Progenitor cell of endocrine pancreas (in vitro differentiated cells): ENCODE measurements at regions not wholly inside any gene's neighbourhood (a gene's known extent, or its start where the extent isn't known, plus 50 kb on each side); places are given as distances from the start of the nearest gene placed in this dataset.

ENCODE experiments used
- DNase-seq: peaks from one replicate; pipeline ENCODE4 v3.0.0; 2021; ENCODE audit warnings: low spot score; ENCODE audit not compliant: unreplicated experiment
- H3K27ac Mint-ChIP-seq: 2 replicates; pipeline ENCODE4 v1.8.0; 2021; ENCODE audit warnings: mild to moderate bottlenecking, moderate library complexity, mixed read lengths
- H3K27me3 Mint-ChIP-seq: 2 replicates; pipeline ENCODE4 v1.8.0; 2021; ENCODE audit warnings: mixed read lengths
- H3K36me3 Mint-ChIP-seq: 2 replicates; pipeline ENCODE4 v1.8.0; 2022; ENCODE audit warnings: mixed read lengths; ENCODE audit not compliant: insufficient read depth
- H3K4me1 Mint-ChIP-seq: 2 replicates; pipeline ENCODE4 v1.8.0; 2021; ENCODE audit warnings: low read depth, mixed read lengths
- H3K4me3 Mint-ChIP-seq: 2 replicates; pipeline ENCODE4 v1.8.0; 2021; ENCODE audit warnings: low read depth, mild to moderate bottlenecking, moderate library complexity, mixed read lengths
- H3K9me3 Mint-ChIP-seq: 2 replicates; pipeline ENCODE4 v1.8.0; 2021; ENCODE audit warnings: low read depth, mixed read lengths
- TF ChIP-seq, protein P1 (sequence below): fragments of 200-600 bp; sonication (generic); IDR thresholded peaks from one replicate; pipeline ENCODE4 v1.5.0; 2021; ENCODE audit warnings: antibody characterized with exemption, mild to moderate bottlenecking; ENCODE audit not compliant: unreplicated experiment

- Mint-ChIP-seq H3K4me1 (peaks cover 1% of the 10 kb centered on the region), H3K27ac (no peak overlapping the region), H3K36me3 (no peaks in the 10 kb centered on the region), H3K4me3 (no peak overlapping the region), H3K9me3 (no peaks in the 10 kb centered on the region), H3K27me3 (peaks cover 15% of the 10 kb centered on the region)
- no peak for DNase-seq
- TF ChIP-seq, protein P1, sequence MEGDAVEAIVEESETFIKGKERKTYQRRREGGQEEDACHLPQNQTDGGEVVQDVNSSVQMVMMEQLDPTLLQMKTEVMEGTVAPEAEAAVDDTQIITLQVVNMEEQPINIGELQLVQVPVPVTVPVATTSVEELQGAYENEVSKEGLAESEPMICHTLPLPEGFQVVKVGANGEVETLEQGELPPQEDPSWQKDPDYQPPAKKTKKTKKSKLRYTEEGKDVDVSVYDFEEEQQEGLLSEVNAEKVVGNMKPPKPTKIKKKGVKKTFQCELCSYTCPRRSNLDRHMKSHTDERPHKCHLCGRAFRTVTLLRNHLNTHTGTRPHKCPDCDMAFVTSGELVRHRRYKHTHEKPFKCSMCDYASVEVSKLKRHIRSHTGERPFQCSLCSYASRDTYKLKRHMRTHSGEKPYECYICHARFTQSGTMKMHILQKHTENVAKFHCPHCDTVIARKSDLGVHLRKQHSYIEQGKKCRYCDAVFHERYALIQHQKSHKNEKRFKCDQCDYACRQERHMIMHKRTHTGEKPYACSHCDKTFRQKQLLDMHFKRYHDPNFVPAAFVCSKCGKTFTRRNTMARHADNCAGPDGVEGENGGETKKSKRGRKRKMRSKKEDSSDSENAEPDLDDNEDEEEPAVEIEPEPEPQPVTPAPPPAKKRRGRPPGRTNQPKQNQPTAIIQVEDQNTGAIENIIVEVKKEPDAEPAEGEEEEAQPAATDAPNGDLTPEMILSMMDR = no peak
Measured at GRCh38 chr17:73998249-73998648, 205.2 kb upstream of the RPL38 start.

DNA sequence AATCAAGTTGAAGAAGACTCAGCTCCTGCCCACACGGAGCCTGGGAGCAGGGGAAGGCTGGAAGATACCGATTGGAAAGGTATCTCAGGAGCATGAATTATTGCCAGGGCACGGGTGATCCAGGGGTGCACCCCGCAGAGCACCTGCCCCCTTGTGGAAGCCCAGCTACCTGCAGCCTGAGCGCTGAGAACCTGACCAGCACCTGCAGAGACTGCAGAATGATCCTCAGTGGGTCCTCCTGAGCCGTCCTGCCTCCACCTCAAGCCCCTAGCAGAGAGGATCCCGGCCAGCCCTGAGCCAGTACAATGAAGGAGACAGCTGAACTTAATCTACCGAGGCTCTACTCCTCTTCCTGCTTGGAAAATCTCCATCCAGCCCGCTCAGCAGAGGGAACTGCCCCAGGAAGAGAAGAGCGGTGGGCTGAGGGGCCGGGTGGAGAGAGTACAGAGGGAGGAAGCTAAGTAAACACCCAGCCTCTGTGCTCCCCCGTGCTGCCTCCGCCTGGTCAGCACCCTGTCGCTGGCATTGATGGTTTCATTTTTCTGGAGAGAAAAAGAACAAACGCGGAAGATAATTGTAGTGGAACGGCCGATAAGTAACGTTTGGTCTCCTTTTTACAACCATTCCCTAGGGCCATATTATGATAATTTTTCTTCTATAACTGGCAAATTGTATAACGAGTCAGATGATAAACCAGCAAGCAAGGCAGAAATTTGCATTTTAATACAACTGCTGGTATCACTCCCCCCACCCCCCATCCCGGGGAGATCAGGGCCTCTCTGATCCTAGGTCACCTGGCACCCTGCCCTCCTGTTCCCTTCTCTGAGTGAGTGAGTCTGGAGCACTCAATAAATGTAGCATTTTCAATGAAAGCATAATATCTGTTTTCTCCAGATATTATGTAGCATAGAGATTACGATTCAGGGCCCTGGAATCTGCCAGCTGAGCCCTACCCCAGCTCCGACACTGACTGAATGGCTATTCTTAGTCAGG lies 204.5 kb upstream of the RPL38 start:
- Mint-ChIP-seq H3K4me1 (peaks cover 1% of the 10 kb centered on the region), H3K4me3 (no peak overlapping the region), H3K36me3 (no peaks in the 10 kb centered on the region), H3K27me3 (peaks cover 16% of the 10 kb centered on the region), H3K9me3 (no peaks in the 10 kb centered on the region), H3K27ac (no peak overlapping the region)
- TF ChIP-seq, protein P1 = peak; percentile 85
- DNase-seq = peak; percentile 68

GRCh38 chr17:74001145-74001544 lies 202.3 kb upstream of the RPL38 start:
- H3K36me3 Mint-ChIP-seq = no peaks in the 10 kb centered on the region
- TF ChIP-seq, protein P1 = no peak

DNA sequence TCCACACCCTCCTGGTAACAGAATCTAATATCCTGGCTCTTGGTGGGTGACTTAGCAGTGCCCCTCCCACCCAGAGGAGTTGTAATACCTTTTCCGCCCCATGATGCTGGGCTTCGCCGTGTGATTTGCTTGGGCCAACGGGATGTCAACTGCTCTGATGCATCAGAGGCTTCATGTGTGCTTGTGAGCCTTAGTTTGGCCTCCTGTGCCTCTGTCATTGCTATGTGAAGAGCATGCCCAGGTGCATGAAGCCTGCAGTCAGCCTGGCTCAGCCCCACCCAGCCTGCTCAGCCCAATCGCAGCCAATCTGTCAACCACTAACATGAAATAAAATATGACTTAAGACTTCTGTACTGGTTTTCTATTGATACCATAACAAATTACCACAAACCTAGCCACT lies 201.2 kb upstream of the RPL38 start:
- Mint-ChIP-seq H3K9me3 (no peaks in the 10 kb centered on the region), H3K27ac (no peak overlapping the region), H3K4me1 (peaks cover 1% of the 10 kb centered on the region), H3K36me3 (no peaks in the 10 kb centered on the region), H3K4me3 (no peak overlapping the region), H3K27me3 (peaks cover 27% of the 10 kb centered on the region)
- TF ChIP-seq, protein P1 = no peak
- no peak for DNase-seq

More at GRCh38 chr17:74001145-74001544, 202.3 kb upstream of the RPL38 start:
- no peaks in the 10 kb centered on the region for H3K9me3 Mint-ChIP-seq
- peaks cover 27% of the 10 kb centered on the region for H3K27me3 Mint-ChIP-seq
- no peak overlapping the region for H3K27ac Mint-ChIP-seq
- H3K4me1 Mint-ChIP-seq = peaks cover 1% of the 10 kb centered on the region
- no peak overlapping the region for H3K4me3 Mint-ChIP-seq
- no peak for DNase-seq

- Mint-ChIP-seq H3K4me1 (no peaks in the 10 kb centered on the region), H3K27ac (peak overlapping the region; percentile 68), H3K27me3 (peaks cover 30% of the 10 kb centered on the region), H3K4me3 (no peak overlapping the region), H3K9me3 (no peaks in the 10 kb centered on the region), H3K36me3 (no peaks in the 10 kb centered on the region)
- DNase-seq = no peak
- TF ChIP-seq, protein P1 = no peak
Measured at GRCh38 chr17:74004056-74004455, 199.4 kb upstream of the RPL38 start.
